DND-41 (cell line): ENCODE measurements at regions not wholly inside any gene's neighbourhood (a gene's known extent, or its start where the extent isn't known, plus 50 kb on each side); places are given as distances from the start of the nearest gene placed in this dataset.

Source experiments
- EZH2 ChIP-seq: IDR thresholded peaks from 3 replicates; pipeline ENCODE4 v1.6.1; 2012; ENCODE audit warnings: borderline replicate concordance, low read depth, mild to moderate bottlenecking, moderate library complexity, low read length, inconsistent platforms; ENCODE audit not compliant: severe bottlenecking
- TF ChIP-seq, protein P1 (sequence below): IDR thresholded peaks from 2 replicates; pipeline ENCODE4 v1.5.1; 2012; ENCODE audit warnings: borderline replicate concordance, low read length, moderate library complexity, mild to moderate bottlenecking; ENCODE audit not compliant: poor library complexity, severe bottlenecking; ENCODE audit errors: extremely low read depth

DNA sequence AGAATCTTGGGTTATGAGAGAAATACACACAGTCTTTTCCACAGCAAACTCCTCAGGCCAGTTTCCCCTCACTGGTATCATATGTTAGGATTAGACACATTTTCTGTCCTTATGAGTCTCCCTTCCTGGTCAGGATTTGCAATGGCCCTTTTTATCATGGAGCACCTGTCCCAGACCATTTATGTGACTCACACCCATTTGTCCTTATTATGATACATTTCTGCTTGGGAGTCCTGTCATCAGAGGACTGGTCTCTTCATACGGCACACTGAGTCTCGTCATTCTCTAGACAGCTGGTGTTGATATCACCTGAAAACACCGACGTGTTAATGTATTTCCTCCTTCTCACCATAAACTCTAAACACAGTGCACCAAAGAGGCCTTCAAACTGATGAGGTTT is 105.0 kb upstream of the SYT6 start:
- TF ChIP-seq EZH2: no peak
- TF ChIP-seq, protein P1, sequence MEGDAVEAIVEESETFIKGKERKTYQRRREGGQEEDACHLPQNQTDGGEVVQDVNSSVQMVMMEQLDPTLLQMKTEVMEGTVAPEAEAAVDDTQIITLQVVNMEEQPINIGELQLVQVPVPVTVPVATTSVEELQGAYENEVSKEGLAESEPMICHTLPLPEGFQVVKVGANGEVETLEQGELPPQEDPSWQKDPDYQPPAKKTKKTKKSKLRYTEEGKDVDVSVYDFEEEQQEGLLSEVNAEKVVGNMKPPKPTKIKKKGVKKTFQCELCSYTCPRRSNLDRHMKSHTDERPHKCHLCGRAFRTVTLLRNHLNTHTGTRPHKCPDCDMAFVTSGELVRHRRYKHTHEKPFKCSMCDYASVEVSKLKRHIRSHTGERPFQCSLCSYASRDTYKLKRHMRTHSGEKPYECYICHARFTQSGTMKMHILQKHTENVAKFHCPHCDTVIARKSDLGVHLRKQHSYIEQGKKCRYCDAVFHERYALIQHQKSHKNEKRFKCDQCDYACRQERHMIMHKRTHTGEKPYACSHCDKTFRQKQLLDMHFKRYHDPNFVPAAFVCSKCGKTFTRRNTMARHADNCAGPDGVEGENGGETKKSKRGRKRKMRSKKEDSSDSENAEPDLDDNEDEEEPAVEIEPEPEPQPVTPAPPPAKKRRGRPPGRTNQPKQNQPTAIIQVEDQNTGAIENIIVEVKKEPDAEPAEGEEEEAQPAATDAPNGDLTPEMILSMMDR: no peak
